ENCODE measurements at regions not wholly inside any gene's neighbourhood (a gene's known extent, or its start where the extent isn't known, plus 50 kb on each side); places are given as distances from the start of the nearest gene placed in this dataset.

DNA sequence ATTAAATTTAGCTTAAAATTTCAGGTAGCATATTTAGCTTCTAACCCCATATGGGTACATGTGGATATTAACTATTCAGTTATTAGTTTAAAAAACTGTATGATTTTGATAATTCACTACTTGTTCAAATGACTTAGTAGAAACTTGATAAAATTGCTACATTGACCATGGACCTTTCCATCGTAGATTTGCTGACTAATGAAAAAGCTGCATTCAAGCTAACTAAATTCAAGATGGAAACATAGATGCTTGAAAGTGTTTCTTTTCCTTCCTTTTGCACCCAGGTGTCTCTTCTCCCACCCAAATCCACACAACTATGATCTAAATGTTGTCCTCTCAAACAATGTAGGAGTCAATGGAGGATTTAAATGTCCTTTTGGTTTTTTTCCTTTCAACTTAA is 439.2 kb downstream of the TBC1D4 start:
- H3K27ac ChIP-seq (ENCODE audit: low read depth, low read length, poor library complexity, severe bottlenecking): no peak overlapping the region
- no peaks in the 10 kb centered on the region for H3K9me3 ChIP-seq (ENCODE audit: low read depth, low read length, poor library complexity, severe bottlenecking)
- TF ChIP-seq, protein P1, sequence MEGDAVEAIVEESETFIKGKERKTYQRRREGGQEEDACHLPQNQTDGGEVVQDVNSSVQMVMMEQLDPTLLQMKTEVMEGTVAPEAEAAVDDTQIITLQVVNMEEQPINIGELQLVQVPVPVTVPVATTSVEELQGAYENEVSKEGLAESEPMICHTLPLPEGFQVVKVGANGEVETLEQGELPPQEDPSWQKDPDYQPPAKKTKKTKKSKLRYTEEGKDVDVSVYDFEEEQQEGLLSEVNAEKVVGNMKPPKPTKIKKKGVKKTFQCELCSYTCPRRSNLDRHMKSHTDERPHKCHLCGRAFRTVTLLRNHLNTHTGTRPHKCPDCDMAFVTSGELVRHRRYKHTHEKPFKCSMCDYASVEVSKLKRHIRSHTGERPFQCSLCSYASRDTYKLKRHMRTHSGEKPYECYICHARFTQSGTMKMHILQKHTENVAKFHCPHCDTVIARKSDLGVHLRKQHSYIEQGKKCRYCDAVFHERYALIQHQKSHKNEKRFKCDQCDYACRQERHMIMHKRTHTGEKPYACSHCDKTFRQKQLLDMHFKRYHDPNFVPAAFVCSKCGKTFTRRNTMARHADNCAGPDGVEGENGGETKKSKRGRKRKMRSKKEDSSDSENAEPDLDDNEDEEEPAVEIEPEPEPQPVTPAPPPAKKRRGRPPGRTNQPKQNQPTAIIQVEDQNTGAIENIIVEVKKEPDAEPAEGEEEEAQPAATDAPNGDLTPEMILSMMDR (conservative IDR thresholded peaks at IDR 0.05; ENCODE audit: low read depth, low read length): no peak
- TF ChIP-seq EZH2 (IDR thresholded peaks at IDR 0.05; ENCODE audit: borderline replicate concordance, low read depth, low read length, poor library complexity, severe bottlenecking): no peak
- H3K4me1 ChIP-seq (ENCODE audit: insufficient read depth, low read length, poor library complexity, severe bottlenecking): no peaks in the 10 kb centered on the region
- no peak overlapping the region for H3K4me3 ChIP-seq (ENCODE audit: low read depth, low read length, poor library complexity, severe bottlenecking)
- POLR2A ChIA-PET (ENCODE audit: low non-redundant PET): no interaction called here
- no peaks in the 10 kb centered on the region for H3K36me3 ChIP-seq (ENCODE audit: insufficient read depth, low read length, poor library complexity, severe bottlenecking)
- CTCF ChIA-PET: no interaction called here
- no peaks in the 10 kb centered on the region for H3K27me3 ChIP-seq (replicated peaks; ENCODE audit: insufficient read depth, low read depth, low read length, poor library complexity)
- intact Hi-C loops (cut with micrococcal nuclease; ENCODE audit: unreplicated experiment): no loop called here
- no peak for DNase-seq (ENCODE audit: low spot score)
- no TSS peak for BruUV-seq (replicated peaks)

DNA sequence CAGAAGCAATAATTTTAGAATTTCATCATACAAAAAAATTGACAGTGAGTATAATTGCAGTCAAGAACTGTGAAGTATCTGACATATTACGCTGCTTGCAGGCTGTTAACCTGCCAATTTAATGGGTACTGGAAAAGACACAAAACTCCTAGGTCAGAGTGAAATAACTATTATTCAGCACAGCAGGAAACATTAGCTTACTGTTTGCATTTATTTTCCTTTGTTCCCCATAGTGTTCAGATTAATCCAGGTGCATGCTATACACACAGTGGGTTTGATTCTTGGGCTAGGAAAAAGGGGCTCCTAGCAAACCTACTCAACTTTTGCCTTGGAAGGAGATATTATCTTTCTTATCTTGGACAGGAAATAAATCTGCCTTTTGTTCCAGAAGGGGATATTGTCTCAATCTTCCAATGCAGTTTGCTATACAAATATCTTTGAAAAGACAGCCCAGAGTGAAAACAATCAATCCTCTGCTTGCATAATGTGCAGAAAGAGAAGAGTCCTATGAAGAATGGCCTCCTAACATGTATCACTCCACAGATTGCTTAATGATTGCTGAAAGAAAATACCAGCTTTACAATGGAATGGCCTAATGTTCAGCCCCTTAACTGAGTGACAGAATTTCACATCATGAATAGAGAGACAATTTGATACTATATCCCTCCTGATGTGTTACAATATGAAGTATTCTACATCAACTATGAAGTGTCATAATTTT is 443.4 kb downstream of the TBC1D4 start:
- H3K36me3 ChIP-seq (ENCODE audit: insufficient read depth, low read length, poor library complexity, severe bottlenecking): no peaks in the 10 kb centered on the region
- no peak overlapping the region for H3K4me3 ChIP-seq (ENCODE audit: low read depth, low read length, poor library complexity, severe bottlenecking)
- ChIA-PET POLR2A (ENCODE audit: low non-redundant PET) (no interaction called here), CTCF (no interaction called here)
- TF ChIP-seq EZH2 (IDR thresholded peaks at IDR 0.05; ENCODE audit: borderline replicate concordance, low read depth, low read length, poor library complexity, severe bottlenecking): no peak
- TF ChIP-seq, protein P1 (conservative IDR thresholded peaks at IDR 0.05; ENCODE audit: low read depth, low read length): no peak
- no peaks in the 10 kb centered on the region for H3K4me1 ChIP-seq (ENCODE audit: insufficient read depth, low read length, poor library complexity, severe bottlenecking)
- intact Hi-C loops (cut with micrococcal nuclease; ENCODE audit: unreplicated experiment): no loop called here
- no peak for DNase-seq (ENCODE audit: low spot score)
- no TSS peak for BruUV-seq (replicated peaks)
- peaks cover 9% of the 10 kb centered on the region for H3K9me3 ChIP-seq (ENCODE audit: low read depth, low read length, poor library complexity, severe bottlenecking)
- no peaks in the 10 kb centered on the region for H3K27me3 ChIP-seq (replicated peaks; ENCODE audit: insufficient read depth, low read depth, low read length, poor library complexity)
- no peak overlapping the region for H3K27ac ChIP-seq (ENCODE audit: low read depth, low read length, poor library complexity, severe bottlenecking)

DNA sequence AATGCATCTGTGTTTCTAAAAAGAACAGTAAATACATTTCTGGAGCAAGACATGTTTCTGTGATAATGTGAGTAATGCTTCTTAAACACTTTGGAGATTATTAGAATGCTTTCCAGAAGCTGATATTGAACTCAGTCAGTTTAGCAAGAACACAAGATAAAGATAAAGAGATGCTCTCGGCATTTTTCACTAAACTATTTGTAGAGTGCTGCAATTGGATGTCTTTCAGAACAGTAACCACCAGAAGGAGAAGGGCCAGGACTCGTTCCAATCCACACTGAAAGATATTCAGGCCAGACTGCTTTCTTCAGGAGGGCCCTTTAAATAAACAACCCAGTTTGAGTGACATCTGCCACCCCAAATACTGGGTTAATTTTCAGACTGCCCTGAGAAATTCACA is 456.0 kb downstream of the TBC1D4 start:
- no peaks in the 10 kb centered on the region for H3K9me3 ChIP-seq (ENCODE audit: low read depth, low read length, poor library complexity, severe bottlenecking)
- intact Hi-C loops (cut with micrococcal nuclease; ENCODE audit: unreplicated experiment): no loop called here
- DNase-seq (ENCODE audit: low spot score): no peak
- TF ChIP-seq EZH2 (IDR thresholded peaks at IDR 0.05; ENCODE audit: borderline replicate concordance, low read depth, low read length, poor library complexity, severe bottlenecking): no peak
- TF ChIP-seq, protein P1 (conservative IDR thresholded peaks at IDR 0.05; ENCODE audit: low read depth, low read length): no peak
- H3K4me1 ChIP-seq (ENCODE audit: insufficient read depth, low read length, poor library complexity, severe bottlenecking): no peaks in the 10 kb centered on the region
- no peaks in the 10 kb centered on the region for H3K27me3 ChIP-seq (replicated peaks; ENCODE audit: insufficient read depth, low read depth, low read length, poor library complexity)
- ChIA-PET POLR2A (ENCODE audit: low non-redundant PET) (no interaction called here), CTCF (no interaction called here)
- H3K4me3 ChIP-seq (ENCODE audit: low read depth, low read length, poor library complexity, severe bottlenecking): no peak overlapping the region
- no peak overlapping the region for H3K27ac ChIP-seq (ENCODE audit: low read depth, low read length, poor library complexity, severe bottlenecking)
- BruUV-seq (replicated peaks): no TSS peak
- no peaks in the 10 kb centered on the region for H3K36me3 ChIP-seq (ENCODE audit: insufficient read depth, low read length, poor library complexity, severe bottlenecking)
